C4-2B (cell line): ENCODE measurements at regions not wholly inside any gene's neighbourhood (a gene's known extent, or its start where the extent isn't known, plus 50 kb on each side); places are given as distances from the start of the nearest gene placed in this dataset.

Source experiments
- H3K27ac ChIP-seq: fragments of 450-650 bp; 2 replicates; pipeline ENCODE4 v1.5.1; 2017
- CTCF ChIP-seq: fragments of 450-650 bp; conservative IDR thresholded peaks from 2 replicates; pipeline ENCODE4 v1.5.1; 2017; ENCODE audit warnings: mild to moderate bottlenecking
- ZFX ChIP-seq: fragments of 450-650 bp; IDR thresholded peaks from 2 replicates; pipeline ENCODE4 v1.6.1; 2017

DNA sequence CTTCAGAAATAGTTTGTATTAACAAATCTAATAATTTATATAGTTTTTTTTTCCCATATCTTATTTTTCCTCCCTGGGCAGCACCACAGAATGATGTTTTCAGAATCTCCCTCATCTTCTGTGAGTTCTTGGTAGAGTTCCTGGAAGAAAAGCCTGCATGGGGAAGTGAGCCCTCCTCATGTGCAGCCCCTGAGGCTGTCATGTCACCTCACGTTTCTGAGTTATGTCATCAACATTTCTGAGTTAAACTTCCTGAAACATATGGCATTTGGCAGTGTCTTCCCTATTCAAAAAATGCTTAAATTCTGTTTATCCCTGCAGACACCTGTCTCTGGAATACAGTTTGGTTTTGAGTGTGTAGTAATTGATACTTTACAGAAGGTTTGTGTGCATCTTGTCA lies 979.0 kb downstream of the TMEM121 start:
- no peak for TF ChIP-seq CTCF
- no peak for TF ChIP-seq ZFX
- H3K27ac ChIP-seq, result no peak overlapping the region

- H3K27ac ChIP-seq, result no peak overlapping the region
- TF ChIP-seq ZFX, result no peak
- TF ChIP-seq CTCF, result no peak
These were observed 980.5 kb downstream of the TMEM121 start for GRCh38 chr14:106506881-106507305.

- no peak overlapping the region for H3K27ac ChIP-seq
- no peak for TF ChIP-seq CTCF
- no peak for TF ChIP-seq ZFX
These were observed 981.0 kb downstream of the TMEM121 start for GRCh38 chr14:106507354-106507753.

DNA sequence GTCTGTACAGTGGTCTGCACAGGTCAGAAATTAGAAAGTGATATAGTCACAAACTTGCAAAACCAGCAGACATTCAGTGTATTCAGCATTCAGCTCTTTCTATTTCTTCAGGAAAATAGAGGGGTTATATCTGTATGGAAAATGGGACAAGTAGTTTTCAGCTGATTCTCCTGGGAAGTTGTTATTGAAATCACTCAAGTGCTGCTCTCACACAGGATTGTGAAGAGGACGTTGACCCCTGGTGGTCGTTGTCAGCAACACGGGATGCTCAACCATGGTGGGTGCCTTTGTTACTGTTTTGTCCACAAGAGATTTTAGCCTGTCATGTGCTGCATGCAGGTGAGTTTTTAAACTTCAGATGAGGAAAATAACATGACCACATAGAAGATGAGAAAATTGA lies 981.8 kb downstream of the TMEM121 start:
- H3K27ac ChIP-seq, result no peak overlapping the region
- TF ChIP-seq ZFX (no peak), CTCF (no peak; the same call in 1 of the 2 replicates)

DNA sequence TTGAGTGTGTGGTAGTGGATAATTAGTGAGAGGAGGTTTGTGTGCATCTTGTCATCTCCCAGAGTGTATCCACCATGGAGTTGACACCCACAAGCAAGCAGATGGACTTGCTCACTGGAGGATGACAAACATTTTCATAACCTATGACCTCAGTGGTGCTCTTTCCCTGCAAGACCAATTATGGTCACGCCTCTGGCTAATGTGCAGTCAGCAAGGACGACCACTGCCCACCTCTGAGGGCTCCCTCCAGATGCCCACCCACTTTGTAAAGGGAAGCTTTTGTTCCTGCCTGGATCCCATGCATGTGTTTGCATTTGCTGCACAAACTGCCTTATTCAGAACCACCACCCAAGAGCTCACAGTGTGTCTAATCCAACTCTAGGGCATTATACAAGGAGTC lies 982.8 kb downstream of the TMEM121 start:
- no peak overlapping the region for H3K27ac ChIP-seq
- TF ChIP-seq CTCF, result no peak
- TF ChIP-seq ZFX, result no peak

GRCh38 chr14:106509807-106510206 lies 983.4 kb downstream of the TMEM121 start:
- TF ChIP-seq CTCF, result no peak
- no peak for TF ChIP-seq ZFX

DNA sequence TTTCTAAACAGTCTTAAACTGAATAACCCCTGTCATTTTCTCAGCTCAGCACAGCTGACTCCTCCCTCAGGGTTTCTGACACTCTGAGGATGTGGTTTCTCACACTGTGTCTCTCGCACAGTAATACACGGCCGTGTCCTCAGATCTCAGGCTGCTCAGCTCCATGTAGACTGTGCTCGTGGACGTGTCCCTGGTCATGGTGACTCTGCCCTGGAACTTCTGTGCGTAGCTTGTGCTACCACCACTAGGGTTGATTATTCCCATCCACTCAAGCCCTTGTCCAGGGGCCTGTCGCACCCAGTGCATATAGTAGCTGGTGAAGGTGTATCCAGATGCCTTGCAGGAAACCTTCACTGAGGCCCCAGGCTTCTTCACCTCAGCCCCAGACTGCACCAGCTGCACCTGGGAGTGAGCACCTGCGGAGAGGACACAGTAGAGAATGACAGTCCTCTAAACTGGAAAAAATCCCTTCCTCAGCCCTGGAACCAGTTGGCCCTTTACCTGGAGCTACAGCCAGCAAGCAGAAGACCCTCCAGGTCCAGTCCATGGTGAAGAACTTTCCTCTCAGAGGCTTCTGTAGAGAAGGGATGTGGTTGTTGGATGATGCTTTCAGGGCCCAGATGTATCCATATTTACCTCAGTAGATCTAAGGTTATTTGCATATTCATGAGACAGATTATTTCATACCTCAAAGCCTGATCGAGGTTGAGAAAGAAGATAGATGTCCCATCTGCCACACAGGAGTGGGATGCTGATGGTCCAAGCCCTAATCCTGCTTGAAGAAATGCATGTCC lies 984.8 kb downstream of the TMEM121 start:
- no peak overlapping the region for H3K27ac ChIP-seq
- TF ChIP-seq CTCF (no peak), ZFX (no peak)

More at GRCh38 chr14:106509807-106510206, 983.4 kb downstream of the TMEM121 start:
- H3K27ac ChIP-seq, result no peak overlapping the region
